Endothelial cell of umbilical vein (primary cell): ENCODE measurements at regions not wholly inside any gene's neighbourhood (a gene's known extent, or its start where the extent isn't known, plus 50 kb on each side); places are given as distances from the start of the nearest gene placed in this dataset.

ENCODE experiments used
- BruUV-seq: library from RNA; stranded (reverse); fragments of 400-500 nt; replicated peaks from 2 replicates; lab custom pipeline; 2021; lab: Mats Ljungman, UMichigan
- CTCF ChIA-PET: fragments of 300-600, 350-600 bp; sonication (Branson Sonifier 250); formaldehyde crosslinking; loops from one replicate; lab custom pipeline; 2021; ENCODE audit warnings: antibody characterized with exemption, inconsistent platforms; lab: Charles Lee
- POLR2A ChIA-PET: fragments of 300-600, 350-600 bp; sonication (Branson Sonifier 250); formaldehyde crosslinking; loops from one replicate; lab custom pipeline; 2021; ENCODE audit warnings: antibody characterized with exemption, inconsistent platforms; lab: Charles Lee
- DNase-seq: peaks from one replicate; pipeline ENCODE4 v3.0.0-alpha.2; 2011; ENCODE audit warnings: low read depth, low spot score
- FAIRE-seq: peaks from 2 replicates; lab custom pipeline; 2011; peaks lifted over from hg19 to GRCh38; lab: Jason Lieb, UNC
- H2AFZ ChIP-seq: 2 replicates; pipeline ENCODE4 v1.6.0; 2012; ENCODE audit warnings: low read depth, low read length, control low read depth, inconsistent platforms
- H3K27ac ChIP-seq: 2 replicates; pipeline ENCODE4 v1.5.1; 2011; ENCODE audit warnings: low read depth, mild to moderate bottlenecking, control low read depth, low read length, moderate library complexity; ENCODE audit not compliant: insufficient read depth
- H3K27me3 ChIP-seq, 2 experiments: 2 replicates each; pipeline versions ENCODE4 v1.6.0 to v1.6.1; 2011; ENCODE audit warnings: low read length in 2 of 2, mixed read lengths in 1 of 2; ENCODE audit not compliant: control insufficient read depth in 2 of 2, insufficient read depth in 2 of 2
- H3K36me3 ChIP-seq, 2 experiments: 2 replicates in 1 of 2; 3 replicates in 1 of 2; pipeline ENCODE4 v1.5.1; 2011; ENCODE audit warnings: low read length in 2 of 2, mild to moderate bottlenecking in 1 of 2, moderate library complexity in 1 of 2; ENCODE audit not compliant: control insufficient read depth in 2 of 2, insufficient read depth in 2 of 2; ENCODE audit errors: extremely low read depth in 1 of 2
- H3K4me1 ChIP-seq: 3 replicates; pipeline ENCODE4 v1.5.1; 2011; ENCODE audit warnings: mild to moderate bottlenecking, low read length; ENCODE audit not compliant: control insufficient read depth, insufficient read depth; ENCODE audit errors: extremely low read depth
- H3K4me2 ChIP-seq: 2 replicates; pipeline ENCODE4 v1.6.1; 2011; ENCODE audit warnings: low read length, control low read depth, mixed read lengths; ENCODE audit not compliant: insufficient read depth
- H3K4me3 ChIP-seq, 3 experiments: fragments of 200-600 bp in 1 of 3; sonication (generic), shearing (Covaris generic) in 1 of 3; replicated peaks in 1 of 3; 2 replicates each; pipeline ENCODE4 v1.5.1; 2011 to 2016; ENCODE audit warnings: control low read depth in 3 of 3, low read length in 3 of 3, mild to moderate bottlenecking in 2 of 3, inconsistent platforms in 1 of 3, low read depth in 1 of 3, moderate library complexity in 1 of 3; ENCODE audit not compliant: insufficient read depth in 1 of 3
- H3K79me2 ChIP-seq: 2 replicates; pipeline ENCODE4 v1.6.0; 2012; ENCODE audit warnings: low read length, inconsistent platforms; ENCODE audit not compliant: control insufficient read depth, insufficient read depth
- H3K9ac ChIP-seq: replicated peaks from 2 replicates; pipeline ENCODE3; 2011; ENCODE audit warnings: low read length, control low read depth; ENCODE audit not compliant: insufficient read depth; ENCODE audit errors: extremely low read depth
- H3K9me1 ChIP-seq: replicated peaks from 3 replicates; pipeline ENCODE4 v1.6.0; 2011; ENCODE audit warnings: mild to moderate bottlenecking, low read length; ENCODE audit not compliant: control insufficient read depth, insufficient read depth; ENCODE audit errors: extremely low read depth
- H3K9me3 ChIP-seq: replicated peaks from 2 replicates; pipeline ENCODE4 v1.5.1; 2012; ENCODE audit warnings: low read length, inconsistent platforms; ENCODE audit not compliant: control insufficient read depth, insufficient read depth
- H4K20me1 ChIP-seq: replicated peaks from 2 replicates; pipeline ENCODE3; 2011; ENCODE audit warnings: mild to moderate bottlenecking, low read length; ENCODE audit not compliant: control insufficient read depth, insufficient read depth; ENCODE audit errors: extremely low read depth
- CTCF ChIP-seq, 2 donors: IDR thresholded peaks; 1 replicate in 1 of 2; 2 replicates in 1 of 2; pipeline ENCODE4 v1.5.1; 2011; ENCODE audit warnings: low read length in 2 of 2, mild to moderate bottlenecking in 2 of 2, moderate library complexity in 2 of 2, control low read depth in 1 of 2, inconsistent platforms in 1 of 2, low read depth in 1 of 2; ENCODE audit not compliant: insufficient read depth in 1 of 2; ENCODE audit errors: extremely low read depth in 1 of 2
- FOS ChIP-seq: IDR thresholded peaks from 2 replicates; pipeline ENCODE4 v1.6.1; 2011; ENCODE audit warnings: mild to moderate bottlenecking, low read length, moderate library complexity, borderline replicate concordance; ENCODE audit not compliant: insufficient read depth
- GATA2 ChIP-seq: IDR thresholded peaks from 2 replicates; pipeline ENCODE4 v1.7.0; 2011; ENCODE audit warnings: low read depth, mild to moderate bottlenecking, moderate library complexity, mixed read lengths, low read length; ENCODE audit not compliant: insufficient read length, insufficient read depth
- JUN ChIP-seq: IDR thresholded peaks from 2 replicates; pipeline ENCODE4 v1.6.1; 2011; ENCODE audit warnings: borderline replicate concordance, low read depth; ENCODE audit not compliant: insufficient read length, insufficient read depth
- MAX ChIP-seq: IDR thresholded peaks from 2 replicates; pipeline ENCODE4 v1.6.1; 2011; ENCODE audit not compliant: insufficient read depth, insufficient read length
- MYC ChIP-seq: IDR thresholded peaks from one replicate; pipeline ENCODE4 v1.6.1; 2011; ENCODE audit warnings: mild to moderate bottlenecking, low read depth, low read length
- POLR2A ChIP-seq: IDR thresholded peaks from 2 replicates; pipeline ENCODE4 v1.6.1; 2012; ENCODE audit warnings: low read depth, mild to moderate bottlenecking, control low read depth, low read length
- POLR2AphosphoS5 ChIP-seq: IDR thresholded peaks from 2 replicates; pipeline ENCODE4 v1.6.1; 2012; ENCODE audit warnings: low read depth, mild to moderate bottlenecking, control low read depth, low read length, moderate library complexity; ENCODE audit not compliant: insufficient read depth
- dilution Hi-C: fragments of 300-500 bp; cut with MboI; formaldehyde crosslinking; loops from one replicate; pipeline ENCODE4 v1.15.0; 2019; ENCODE audit warnings: low sequenced_read_pairs; ENCODE audit not compliant: extremely low pct_ligation_motif_present
- intact Hi-C: fragments of 100-400 bp; cut with micrococcal nuclease; formaldehyde crosslinking; loops from one replicate; pipeline ENCODE4 v1.10.0; 2022

- dilution Hi-C loops: no loop called here
- no peak for TF ChIP-seq JUN
- no peak for TF ChIP-seq GATA2
- no peak for TF ChIP-seq MYC
- no peak for TF ChIP-seq MAX
- no peak for TF ChIP-seq POLR2AphosphoS5
- no peak for TF ChIP-seq POLR2A
- no peak for TF ChIP-seq CTCF (IDR thresholded peaks at IDR 0.05; ENCODE audit: extremely low read depth in 1 of 2, insufficient read depth in 1 of 2, low read depth in 1 of 2, low read length in 2 of 2)
- H3K27ac ChIP-seq: no peak overlapping the region
- H3K27me3 ChIP-seq: no peaks in the 10 kb centered on the region
- no peaks in the 10 kb centered on the region for H3K4me1 ChIP-seq
- no peak for DNase-seq
- CTCF ChIA-PET: no interaction called here
- FAIRE-seq: no peak
- H3K4me2 ChIP-seq: no peak overlapping the region
- no peaks in the 10 kb centered on the region for H3K9me1 ChIP-seq
- H3K9me3 ChIP-seq: no peaks in the 10 kb centered on the region
- no peak overlapping the region for H3K4me3 ChIP-seq
- H3K9ac ChIP-seq: no peak overlapping the region
- no TSS peak for BruUV-seq
- no peaks in the 10 kb centered on the region for H4K20me1 ChIP-seq
- H2AFZ ChIP-seq: no peak overlapping the region
- intact Hi-C loops: no loop called here
- no peaks in the 10 kb centered on the region for H3K36me3 ChIP-seq
- no peaks in the 10 kb centered on the region for H3K79me2 ChIP-seq
- POLR2A ChIA-PET: no interaction called here
These were observed 1174.6 kb upstream of the LRRTM3 start for GRCh38 chr10:65751218-65751617.

GRCh38 chr10:65751896-65752295, 1173.9 kb upstream of the LRRTM3 start:
- no TSS peak for BruUV-seq
- Histone ChIP-seq H3K4me3 (no peak overlapping the region), H3K4me1 (no peaks in the 10 kb centered on the region), H4K20me1 (no peaks in the 10 kb centered on the region), H3K79me2 (no peaks in the 10 kb centered on the region), H3K27ac (no peak overlapping the region), H3K27me3 (no peaks in the 10 kb centered on the region), H3K36me3 (no peaks in the 10 kb centered on the region), H3K9ac (no peak overlapping the region), H2AFZ (no peak overlapping the region), H3K9me1 (no peaks in the 10 kb centered on the region), H3K4me2 (no peak overlapping the region), H3K9me3 (no peaks in the 10 kb centered on the region)
- dilution Hi-C loops: no loop called here
- ChIA-PET POLR2A (no interaction called here), CTCF (no interaction called here)
- DNase-seq: no peak
- TF ChIP-seq MAX (no peak), JUN (no peak), MYC (no peak), FOS (no peak), CTCF (IDR thresholded peaks at IDR 0.05; ENCODE audit: extremely low read depth in 1 of 2, insufficient read depth in 1 of 2, low read depth in 1 of 2, low read length in 2 of 2) (no peak)
- intact Hi-C loops: no loop called here
- no peak for FAIRE-seq
